HEK293 (cell line): ENCODE measurements at regions not wholly inside any gene's neighbourhood (a gene's known extent, or its start where the extent isn't known, plus 50 kb on each side); places are given as distances from the start of the nearest gene placed in this dataset.

Source experiments
- CTCF ChIA-PET: fragments of 350-600 bp; formaldehyde crosslinking; extraction: SDS; loops from one replicate; lab custom pipeline; 2021; ENCODE audit warnings: antibody characterized with exemption; lab: Yijun Ruan, JAX
- POLR2A ChIA-PET: fragments of 300-600 bp; formaldehyde crosslinking; extraction: SDS; loops from one replicate; lab custom pipeline; 2020; ENCODE audit warnings: antibody characterized with exemption, inconsistent platforms; lab: Yijun Ruan, JAX
- H3K27ac ChIP-seq: fragments of 200-500 bp; sonication (Bioruptor generic); 2 replicates; pipeline ENCODE4 v1.5.1; 2014; ENCODE audit warnings: low read depth, low read length, control low read depth, inconsistent platforms; ENCODE audit errors: extremely low read depth
- H3K36me3 ChIP-seq, 2 experiments: fragments of 200-500 bp in 1 of 2; sonication (Bioruptor generic) in 1 of 2; 1 replicate in 1 of 2; 2 replicates in 1 of 2; pipeline ENCODE4 v1.5.1; 2014 to 2017; ENCODE audit warnings: inconsistent platforms in 2 of 2, low read length in 2 of 2; ENCODE audit not compliant: control insufficient read depth in 2 of 2, insufficient read depth in 1 of 2
- H3K4me1 ChIP-seq: fragments of 200-500 bp; sonication (Bioruptor generic); 2 replicates; pipeline ENCODE4 v1.5.1; 2014; ENCODE audit warnings: mild to moderate bottlenecking, low read length, inconsistent platforms; ENCODE audit not compliant: control insufficient read depth, insufficient read depth
- H3K4me3 ChIP-seq: 2 replicates; pipeline ENCODE4 v1.5.1; 2011; ENCODE audit warnings: low read depth, mild to moderate bottlenecking, control low read depth, low read length, moderate library complexity
- H3K9me3 ChIP-seq: fragments of 200-500 bp; sonication (Bioruptor generic); 2 replicates; pipeline ENCODE4 v1.5.1; 2014; ENCODE audit warnings: low read depth, low read length, inconsistent platforms; ENCODE audit not compliant: control insufficient read depth, insufficient read depth
- IKZF3 ChIP-seq: fragments of 450-650 bp; IDR thresholded peaks from 2 replicates; pipeline ENCODE4 v1.5.0; 2018; ENCODE audit warnings: missing biosample characterization, mild to moderate bottlenecking, missing genetic modification characterization, moderate library complexity
- KLF1 ChIP-seq: fragments of 450-650 bp; formaldehyde crosslinking; IDR thresholded peaks from 2 replicates; pipeline ENCODE4 v1.5.1; 2016; ENCODE audit warnings: missing biosample characterization, missing genetic modification characterization
- KLF17 ChIP-seq: fragments of 450-650 bp; formaldehyde crosslinking; IDR thresholded peaks from 2 replicates; pipeline ENCODE4 v1.5.1; 2016; ENCODE audit warnings: missing biosample characterization, missing genetic modification characterization
- ZBTB17 ChIP-seq: fragments of 450-650 bp; formaldehyde crosslinking; IDR thresholded peaks from 2 replicates; pipeline ENCODE4 v1.5.1; 2016; ENCODE audit warnings: missing biosample characterization, missing genetic modification characterization
- ZBTB20 ChIP-seq: fragments of 450-650 bp; formaldehyde crosslinking; IDR thresholded peaks from 2 replicates; pipeline ENCODE4 v1.5.1; 2016; ENCODE audit warnings: missing biosample characterization, missing genetic modification characterization
- ZFP3 ChIP-seq: fragments of 450-650 bp; formaldehyde crosslinking; IDR thresholded peaks from 2 replicates; pipeline ENCODE4 v1.5.1; 2016; ENCODE audit warnings: low read depth, missing biosample characterization, missing genetic modification characterization
- ZFP37 ChIP-seq: fragments of 450-650 bp; formaldehyde crosslinking; IDR thresholded peaks from 2 replicates; pipeline ENCODE4 v1.5.1; 2016; ENCODE audit warnings: missing biosample characterization, missing genetic modification characterization
- ZIC2 ChIP-seq: fragments of 450-650 bp; formaldehyde crosslinking; IDR thresholded peaks from 2 replicates; pipeline ENCODE4 v1.5.1; 2016; ENCODE audit warnings: missing biosample characterization, missing genetic modification characterization
- ZNF148 ChIP-seq: fragments of 450-650 bp; formaldehyde crosslinking; IDR thresholded peaks from 2 replicates; pipeline ENCODE4 v1.5.0; 2017; ENCODE audit warnings: missing biosample characterization, missing genetic modification characterization, borderline replicate concordance
- ZNF155 ChIP-seq: fragments of 450-650 bp; formaldehyde crosslinking; IDR thresholded peaks from 2 replicates; pipeline ENCODE4 v1.5.1; 2016; ENCODE audit warnings: missing biosample characterization, missing genetic modification characterization
- ZNF23 ChIP-seq: fragments of 450-650 bp; formaldehyde crosslinking; IDR thresholded peaks from 2 replicates; pipeline ENCODE4 v1.5.1; 2016; ENCODE audit warnings: missing biosample characterization, missing genetic modification characterization, borderline replicate concordance
- ZNF544 ChIP-seq: fragments of 450-650 bp; formaldehyde crosslinking; IDR thresholded peaks from 2 replicates; pipeline ENCODE4 v1.5.0; 2017; ENCODE audit warnings: missing biosample characterization, missing genetic modification characterization
- ZNF701 ChIP-seq: fragments of 450-650 bp; formaldehyde crosslinking; IDR thresholded peaks from 2 replicates; pipeline ENCODE4 v1.5.1; 2016; ENCODE audit warnings: missing biosample characterization, missing genetic modification characterization
- ZSCAN5A ChIP-seq: fragments of 450-650 bp; formaldehyde crosslinking; IDR thresholded peaks from 2 replicates; pipeline ENCODE4 v1.5.1; 2016; ENCODE audit warnings: missing biosample characterization, missing genetic modification characterization

- ChIA-PET CTCF (no interaction called here), POLR2A (no interaction called here)
- TF ChIP-seq ZFP37 (tag by site-specific recombination) (no peak), KLF17 (tag by site-specific recombination) (peak; percentile 77), ZFP3 (no peak), ZNF148 (no peak), ZBTB20 (tag by site-specific recombination) (no peak), ZNF544 (tag by site-specific recombination) (no peak), ZNF155 (tag by site-specific recombination) (no peak), KLF1 (tag by site-specific recombination) (peak; percentile 73), ZNF701 (tag by site-specific recombination) (no peak)
- Histone ChIP-seq H3K36me3 (no peaks in the 10 kb centered on the region), H3K27ac (no peak overlapping the region), H3K4me1 (no peaks in the 10 kb centered on the region), H3K4me3 (no peak overlapping the region), H3K9me3 (no peaks in the 10 kb centered on the region)
Measured at GRCh38 chr1:38241594-38242334, 195.2 kb upstream of the POU3F1 start.

DNA sequence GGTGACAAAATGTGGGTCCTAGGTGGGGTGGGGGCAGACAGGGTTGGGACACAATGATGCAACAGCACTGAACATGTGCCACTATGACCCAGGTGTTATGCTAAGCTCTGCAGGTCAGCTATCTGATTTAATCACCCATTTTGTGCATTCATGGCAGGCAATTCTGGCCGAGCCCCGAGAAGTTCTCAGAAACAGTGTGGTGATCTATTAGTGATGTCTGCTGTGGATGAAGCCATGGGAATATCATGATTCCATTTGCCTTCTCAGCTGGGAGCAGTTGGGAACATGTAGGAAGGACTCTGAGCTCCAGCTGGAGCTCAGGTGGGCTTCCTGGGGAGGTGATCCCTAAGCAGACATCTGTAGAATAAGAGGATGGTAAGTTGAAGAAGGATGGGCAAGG lies 194.0 kb upstream of the POU3F1 start:
- Histone ChIP-seq H3K4me3 (no peak overlapping the region), H3K27ac (no peak overlapping the region), H3K9me3 (no peaks in the 10 kb centered on the region), H3K36me3 (no peaks in the 10 kb centered on the region), H3K4me1 (no peaks in the 10 kb centered on the region)
- TF ChIP-seq ZNF23 (tag by site-specific recombination), result peak; percentile 74; the same call in 1 of the 2 replicates
- no peak for TF ChIP-seq IKZF3 (tag by site-specific recombination)
- peak; percentile 88 for TF ChIP-seq ZBTB17
- CTCF ChIA-PET, result interaction anchor here (0.6 kb wide), 1 partner anchor 177 kb away, joined by 4 read pairs; no protein-coding TSS in a partner anchor
- POLR2A ChIA-PET, result no interaction called here

- no peak overlapping the region for H3K4me3 ChIP-seq
- no peak overlapping the region for H3K27ac ChIP-seq
- H3K9me3 ChIP-seq, result no peaks in the 10 kb centered on the region
- no peaks in the 10 kb centered on the region for H3K4me1 ChIP-seq
- CTCF ChIA-PET, result no interaction called here
- no peaks in the 10 kb centered on the region for H3K36me3 ChIP-seq
- POLR2A ChIA-PET, result no interaction called here
- TF ChIP-seq ZIC2 (tag by site-specific recombination), result 0 out of 2 replicates have a peak, but pooled peaks have one; percentile 8
- TF ChIP-seq ZSCAN5A, result no peak
- TF ChIP-seq, all 188 proteins: peak for 1
Measured at GRCh38 chr1:38239258-38239835, 192.8 kb upstream of the POU3F1 start.
